ENCODE measurements at regions not wholly inside any gene's neighbourhood (a gene's known extent, or its start where the extent isn't known, plus 50 kb on each side); places are given as distances from the start of the nearest gene placed in this dataset.

- TF ChIP-seq EZH2 (IDR thresholded peaks at IDR 0.05; ENCODE audit: low read length, unreplicated experiment) = no peak
- no peak for TF ChIP-seq CTCF (conservative IDR thresholded peaks at IDR 0.05; ENCODE audit: low read depth, low read length)
These were observed 462.2 kb downstream of the EPM2A start for GRCh38 chr6:145273136-145273535.

Data from PC-3 (cell line).